Natural killer cell (primary cell): ENCODE measurements at regions not wholly inside any gene's neighbourhood (a gene's known extent, or its start where the extent isn't known, plus 50 kb on each side); places are given as distances from the start of the nearest gene placed in this dataset.

Source experiments
- ATAC-seq, 3 donors: fragments of 150-1000 bp in 2 of 3; fragments of 200-7000 bp in 1 of 3; cut with Tn5 transposase; 1 replicate in 1 of 3; 2 replicates in 2 of 3; pipeline ENCODE4 v1.10.0; 2021; ENCODE audit warnings: mild to moderate bottlenecking in 2 of 3, moderate library complexity in 2 of 3
- DNase-seq, 2 donors: peaks; one replicate each; pipeline versions ENCODE4 v3.0.0 to v3.0.0-alpha.2; 2013 to 2021; ENCODE audit warnings: mixed read lengths in 1 of 2
- H3K27ac ChIP-seq: one replicate; pipeline ENCODE4 v1.5.1; 2013; ENCODE audit warnings: mild to moderate bottlenecking, low read length
- H3K27me3 ChIP-seq: one replicate; pipeline ENCODE4 v1.6.1; 2013; ENCODE audit warnings: low read length; ENCODE audit not compliant: control insufficient read depth, insufficient read depth
- H3K36me3 ChIP-seq: one replicate; pipeline ENCODE4 v1.6.1; 2013; ENCODE audit warnings: low read length; ENCODE audit not compliant: control insufficient read depth, insufficient read depth
- H3K4me1 ChIP-seq: one replicate; pipeline ENCODE4 v1.6.1; 2013; ENCODE audit warnings: low read length; ENCODE audit not compliant: control insufficient read depth, insufficient read depth
- H3K4me3 ChIP-seq: one replicate; pipeline ENCODE4 v1.5.1; 2013; ENCODE audit warnings: low read length
- H3K9me3 ChIP-seq: one replicate; pipeline ENCODE4 v1.6.1; 2013; ENCODE audit warnings: low read length; ENCODE audit not compliant: control insufficient read depth, insufficient read depth
- H3K27ac Mint-ChIP-seq, 2 donors: one replicate each; pipeline ENCODE4 v1.8.0; 2022; ENCODE audit warnings: mild to moderate bottlenecking in 2 of 2, mixed read lengths in 2 of 2, moderate library complexity in 1 of 2
- H3K27me3 Mint-ChIP-seq, 2 donors: one replicate each; pipeline ENCODE4 v1.8.0; 2022; ENCODE audit warnings: low read depth in 2 of 2, mixed read lengths in 2 of 2
- H3K36me3 Mint-ChIP-seq: one replicate; pipeline ENCODE4 v1.8.0; 2022; ENCODE audit warnings: mixed read lengths
- H3K4me1 Mint-ChIP-seq, 2 donors: one replicate each; pipeline ENCODE4 v1.8.0; 2022; ENCODE audit warnings: mixed read lengths in 2 of 2
- H3K4me3 Mint-ChIP-seq: one replicate; pipeline ENCODE4 v1.8.0; 2022; ENCODE audit warnings: mild to moderate bottlenecking, moderate library complexity, mixed read lengths
- H3K9me3 Mint-ChIP-seq, 2 donors: one replicate each; pipeline ENCODE4 v1.8.0; 2022; ENCODE audit warnings: mixed read lengths in 2 of 2
- WGBS: methylation state at CpG from one replicate; pipeline ENCODE4 v1.1.7; 2013; ENCODE audit warnings: missing lambda C conversion rate; ENCODE audit not compliant: insufficient coverage; 5-methylcytosine and 5-hydroxymethylcytosine counted together
- intact Hi-C: fragments of 100-400 bp; cut with micrococcal nuclease; formaldehyde crosslinking; loops from one replicate; pipeline ENCODE4 v1.14.2; 2022
- TF ChIP-seq, protein P1 (sequence below): fragments of 200-600 bp; IDR thresholded peaks from one replicate; pipeline ENCODE4 v1.8.0; 2022; ENCODE audit warnings: antibody characterized with exemption

- no peaks in the 10 kb centered on the region for H3K9me3 ChIP-seq
- H3K4me1 Mint-ChIP-seq = peaks cover 0 to 5% of the 10 kb centered on the region in 2 donors
- TF ChIP-seq, protein P1, sequence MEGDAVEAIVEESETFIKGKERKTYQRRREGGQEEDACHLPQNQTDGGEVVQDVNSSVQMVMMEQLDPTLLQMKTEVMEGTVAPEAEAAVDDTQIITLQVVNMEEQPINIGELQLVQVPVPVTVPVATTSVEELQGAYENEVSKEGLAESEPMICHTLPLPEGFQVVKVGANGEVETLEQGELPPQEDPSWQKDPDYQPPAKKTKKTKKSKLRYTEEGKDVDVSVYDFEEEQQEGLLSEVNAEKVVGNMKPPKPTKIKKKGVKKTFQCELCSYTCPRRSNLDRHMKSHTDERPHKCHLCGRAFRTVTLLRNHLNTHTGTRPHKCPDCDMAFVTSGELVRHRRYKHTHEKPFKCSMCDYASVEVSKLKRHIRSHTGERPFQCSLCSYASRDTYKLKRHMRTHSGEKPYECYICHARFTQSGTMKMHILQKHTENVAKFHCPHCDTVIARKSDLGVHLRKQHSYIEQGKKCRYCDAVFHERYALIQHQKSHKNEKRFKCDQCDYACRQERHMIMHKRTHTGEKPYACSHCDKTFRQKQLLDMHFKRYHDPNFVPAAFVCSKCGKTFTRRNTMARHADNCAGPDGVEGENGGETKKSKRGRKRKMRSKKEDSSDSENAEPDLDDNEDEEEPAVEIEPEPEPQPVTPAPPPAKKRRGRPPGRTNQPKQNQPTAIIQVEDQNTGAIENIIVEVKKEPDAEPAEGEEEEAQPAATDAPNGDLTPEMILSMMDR = no peak
- WGBS = 69% methylated on average over 22 of the region's 23 CpGs
- intact Hi-C loops = no loop called here
- no peak overlapping the region for H3K4me3 ChIP-seq
- no peak overlapping the region for H3K27ac Mint-ChIP-seq
- H3K27ac ChIP-seq = no peak overlapping the region
- no peak for DNase-seq
- H3K4me3 Mint-ChIP-seq = no peak overlapping the region
- no peak for ATAC-seq
- no peaks in the 10 kb centered on the region for H3K36me3 Mint-ChIP-seq
- peaks cover 0 to 3% of the 10 kb centered on the region in 2 donors for H3K27me3 Mint-ChIP-seq
- H3K27me3 ChIP-seq = no peaks in the 10 kb centered on the region
- H3K4me1 ChIP-seq = no peaks in the 10 kb centered on the region
- H3K36me3 ChIP-seq = no peaks in the 10 kb centered on the region
- no peaks in the 10 kb centered on the region for H3K9me3 Mint-ChIP-seq
Observed at GRCh38 chr17:79261355-79262072, 186.9 kb downstream of the ENGASE start.

- no peaks in the 10 kb centered on the region for H3K27me3 ChIP-seq
- no peak for ATAC-seq
- H3K9me3 ChIP-seq = no peaks in the 10 kb centered on the region
- Mint-ChIP-seq H3K27ac (no peak overlapping the region), H3K9me3 (no peaks in the 10 kb centered on the region), H3K36me3 (no peaks in the 10 kb centered on the region), H3K4me1 (peaks cover 0 to 5% of the 10 kb centered on the region in 2 donors), H3K27me3 (peaks cover 0 to 3% of the 10 kb centered on the region in 2 donors), H3K4me3 (no peak overlapping the region)
- no peak for DNase-seq
- TF ChIP-seq, protein P1 = no peak
- H3K27ac ChIP-seq = no peak overlapping the region
- no peaks in the 10 kb centered on the region for H3K36me3 ChIP-seq
- no peak overlapping the region for H3K4me3 ChIP-seq
- intact Hi-C loops = no loop called here
- 87% methylated on average over 9 of the region's 9 CpGs for WGBS
- no peaks in the 10 kb centered on the region for H3K4me1 ChIP-seq
Observed at GRCh38 chr17:79258843-79259242, 184.2 kb downstream of the ENGASE start.

DNA sequence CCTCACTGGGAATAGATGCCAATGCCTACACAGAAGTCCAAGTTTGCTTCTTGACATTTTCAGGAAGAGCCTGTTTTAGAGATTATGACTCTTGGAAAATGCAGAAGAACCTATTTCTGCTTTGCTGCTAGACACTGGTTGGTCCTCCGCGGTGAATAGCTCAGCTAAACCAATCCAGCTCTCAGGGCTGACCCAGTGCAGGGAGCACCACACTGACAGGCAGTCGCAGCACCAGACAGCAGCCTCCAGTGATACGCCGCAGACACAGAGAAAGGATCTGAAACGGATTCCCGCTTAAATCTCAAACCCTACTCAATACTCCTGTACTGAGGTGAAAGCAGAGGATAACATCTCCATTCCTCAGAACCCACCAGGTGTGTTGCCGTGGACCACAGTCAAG is 183.4 kb downstream of the ENGASE start:
- H3K36me3 Mint-ChIP-seq = no peaks in the 10 kb centered on the region
- 75% methylated on average over 8 of the region's 8 CpGs for WGBS
- H3K36me3 ChIP-seq = no peaks in the 10 kb centered on the region
- peaks cover 0 to 3% of the 10 kb centered on the region in 2 donors for H3K27me3 Mint-ChIP-seq
- no peak overlapping the region for H3K27ac ChIP-seq
- no peaks in the 10 kb centered on the region for H3K9me3 Mint-ChIP-seq
- H3K27ac Mint-ChIP-seq = no peak overlapping the region
- intact Hi-C loops = no loop called here
- DNase-seq (no peak), ATAC-seq (no peak)
- TF ChIP-seq, protein P1 = no peak
- H3K4me1 Mint-ChIP-seq = peaks cover 0 to 5% of the 10 kb centered on the region in 2 donors
- no peak overlapping the region for H3K4me3 Mint-ChIP-seq
- no peaks in the 10 kb centered on the region for H3K27me3 ChIP-seq
- no peaks in the 10 kb centered on the region for H3K9me3 ChIP-seq
- no peak overlapping the region for H3K4me3 ChIP-seq
- H3K4me1 ChIP-seq = no peaks in the 10 kb centered on the region
